ENCODE measurements at regions not wholly inside any gene's neighbourhood (a gene's known extent, or its start where the extent isn't known, plus 50 kb on each side); places are given as distances from the start of the nearest gene placed in this dataset.

GRCh38 chr14:82725213-82725612, 1191.6 kb upstream of the SEL1L start:
- H3K27ac Mint-ChIP-seq (ENCODE audit: unreplicated experiment) = no peak overlapping the region
- DNase-seq (ENCODE audit: extremely low spot score, unreplicated experiment) = no peak
- H3K4me1 Mint-ChIP-seq (ENCODE audit: unreplicated experiment) = no peaks in the 10 kb centered on the region
- no peaks in the 10 kb centered on the region for H3K36me3 Mint-ChIP-seq (ENCODE audit: unreplicated experiment)
- no peaks in the 10 kb centered on the region for H3K27me3 Mint-ChIP-seq (ENCODE audit: unreplicated experiment)
- no peak overlapping the region for H3K4me3 Mint-ChIP-seq (ENCODE audit: unreplicated experiment)
- no peak for TF ChIP-seq CTCF (IDR thresholded peaks at IDR 0.05)
- peaks cover 5% of the 10 kb centered on the region for H3K9me3 Mint-ChIP-seq (ENCODE audit: unreplicated experiment)

DNA sequence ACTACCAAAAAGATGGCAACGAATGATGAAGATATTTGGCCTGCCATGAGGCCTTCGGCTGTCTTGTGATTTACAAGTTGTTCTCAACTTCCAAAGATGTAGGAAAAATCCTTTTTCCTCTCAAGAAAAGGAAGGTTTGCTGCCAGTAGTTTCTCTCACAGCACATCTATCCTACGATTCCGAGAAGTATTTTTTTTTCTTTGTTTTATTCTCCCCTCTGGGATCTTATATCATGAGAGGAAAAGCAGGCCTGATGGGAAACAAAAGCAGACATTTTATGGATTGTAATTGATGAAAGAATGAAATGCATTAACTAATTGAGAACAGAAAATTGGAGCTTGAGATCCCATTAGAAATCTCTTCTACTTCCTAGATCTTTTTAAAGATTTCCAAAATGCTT, 1197.9 kb upstream of the SEL1L start:
- Mint-ChIP-seq H3K4me1 (ENCODE audit: unreplicated experiment) (no peaks in the 10 kb centered on the region), H3K27me3 (ENCODE audit: unreplicated experiment) (no peaks in the 10 kb centered on the region), H3K36me3 (ENCODE audit: unreplicated experiment) (no peaks in the 10 kb centered on the region), H3K27ac (ENCODE audit: unreplicated experiment) (no peak overlapping the region), H3K9me3 (ENCODE audit: unreplicated experiment) (peaks cover 11% of the 10 kb centered on the region), H3K4me3 (ENCODE audit: unreplicated experiment) (no peak overlapping the region)
- DNase-seq (ENCODE audit: extremely low spot score, unreplicated experiment) = no peak
- TF ChIP-seq CTCF (IDR thresholded peaks at IDR 0.05) = no peak

- Mint-ChIP-seq H3K36me3 (ENCODE audit: unreplicated experiment) (no peaks in the 10 kb centered on the region), H3K27me3 (ENCODE audit: unreplicated experiment) (no peaks in the 10 kb centered on the region), H3K4me3 (ENCODE audit: unreplicated experiment) (no peak overlapping the region), H3K27ac (ENCODE audit: unreplicated experiment) (no peak overlapping the region), H3K4me1 (ENCODE audit: unreplicated experiment) (no peaks in the 10 kb centered on the region), H3K9me3 (ENCODE audit: unreplicated experiment) (peaks cover 3% of the 10 kb centered on the region)
- no peak for DNase-seq (ENCODE audit: extremely low spot score, unreplicated experiment)
- no peak for TF ChIP-seq CTCF (IDR thresholded peaks at IDR 0.05)
Measured at GRCh38 chr14:82740547-82740946, 1206.9 kb upstream of the SEL1L start.

DNA sequence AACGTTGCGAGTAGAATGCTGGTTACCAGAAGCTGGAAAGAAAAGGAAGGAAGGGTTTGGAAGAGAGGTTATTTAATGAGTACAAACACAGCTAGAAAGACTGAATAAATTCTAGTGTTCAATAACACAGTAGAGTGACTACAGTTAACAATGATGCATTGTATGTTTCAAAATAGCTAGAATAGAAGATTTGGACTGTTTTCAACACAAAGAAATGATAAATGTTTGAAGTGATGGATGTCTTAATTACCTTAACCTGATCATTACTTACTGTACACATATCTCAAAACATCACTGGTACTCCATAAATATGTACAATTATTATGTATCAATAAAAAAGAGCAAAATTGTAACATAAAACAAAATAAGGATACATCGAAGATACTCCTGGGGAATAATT, 1221.8 kb upstream of the SEL1L start:
- no peaks in the 10 kb centered on the region for H3K9me3 Mint-ChIP-seq (ENCODE audit: unreplicated experiment)
- H3K4me3 Mint-ChIP-seq (ENCODE audit: unreplicated experiment) = no peak overlapping the region
- no peaks in the 10 kb centered on the region for H3K27me3 Mint-ChIP-seq (ENCODE audit: unreplicated experiment)
- H3K27ac Mint-ChIP-seq (ENCODE audit: unreplicated experiment) = no peak overlapping the region
- TF ChIP-seq CTCF (IDR thresholded peaks at IDR 0.05) = no peak
- H3K36me3 Mint-ChIP-seq (ENCODE audit: unreplicated experiment) = no peaks in the 10 kb centered on the region
- H3K4me1 Mint-ChIP-seq (ENCODE audit: unreplicated experiment) = no peaks in the 10 kb centered on the region
- DNase-seq (ENCODE audit: extremely low spot score, unreplicated experiment) = no peak

- no peak for TF ChIP-seq CTCF (IDR thresholded peaks at IDR 0.05)
- DNase-seq (ENCODE audit: extremely low spot score, unreplicated experiment) = no peak
- Mint-ChIP-seq H3K4me1 (ENCODE audit: unreplicated experiment) (no peaks in the 10 kb centered on the region), H3K27ac (ENCODE audit: unreplicated experiment) (no peak overlapping the region), H3K27me3 (ENCODE audit: unreplicated experiment) (no peaks in the 10 kb centered on the region), H3K4me3 (ENCODE audit: unreplicated experiment) (no peak overlapping the region), H3K9me3 (ENCODE audit: unreplicated experiment) (no peaks in the 10 kb centered on the region), H3K36me3 (ENCODE audit: unreplicated experiment) (no peaks in the 10 kb centered on the region)
Measured at GRCh38 chr14:82755923-82756322, 1222.3 kb upstream of the SEL1L start.

All from osteocyte (in vitro differentiated cells).